ENCODE measurements at regions not wholly inside any gene's neighbourhood (a gene's known extent, or its start where the extent isn't known, plus 50 kb on each side); places are given as distances from the start of the nearest gene placed in this dataset.

- Histone ChIP-seq H3K4me3 (ENCODE audit: insufficient read depth, low read length, poor library complexity, severe bottlenecking) (no peak overlapping the region), H3K36me3 (ENCODE audit: low read length) (no peaks in the 10 kb centered on the region), H3K9me3 (ENCODE audit: insufficient read depth, low read length) (no peaks in the 10 kb centered on the region), H3K27me3 (ENCODE audit: low read length) (no peaks in the 10 kb centered on the region), H4K20me1 (ENCODE audit: low read depth, low read length) (no peaks in the 10 kb centered on the region), H3K79me2 (ENCODE audit: insufficient read depth, low read length) (no peaks in the 10 kb centered on the region), H3F3A (ENCODE audit: insufficient read depth) (no peaks in the 10 kb centered on the region), H2AFZ (ENCODE audit: low read depth, low read length, severe bottlenecking) (no peak overlapping the region), H3K27ac (ENCODE audit: low read depth, low read length) (no peak overlapping the region), H3K9me2 (replicated peaks; ENCODE audit: insufficient read depth, low read length) (no peaks in the 10 kb centered on the region), H3K4me2 (ENCODE audit: low read depth, low read length, poor library complexity, severe bottlenecking) (no peak overlapping the region), H3K9ac (ENCODE audit: low read length) (no peak overlapping the region)
- TF ChIP-seq EZH2phosphoT487 (conservative IDR thresholded peaks at IDR 0.05; ENCODE audit: low read length): no peak
- TF ChIP-seq, protein P1, sequence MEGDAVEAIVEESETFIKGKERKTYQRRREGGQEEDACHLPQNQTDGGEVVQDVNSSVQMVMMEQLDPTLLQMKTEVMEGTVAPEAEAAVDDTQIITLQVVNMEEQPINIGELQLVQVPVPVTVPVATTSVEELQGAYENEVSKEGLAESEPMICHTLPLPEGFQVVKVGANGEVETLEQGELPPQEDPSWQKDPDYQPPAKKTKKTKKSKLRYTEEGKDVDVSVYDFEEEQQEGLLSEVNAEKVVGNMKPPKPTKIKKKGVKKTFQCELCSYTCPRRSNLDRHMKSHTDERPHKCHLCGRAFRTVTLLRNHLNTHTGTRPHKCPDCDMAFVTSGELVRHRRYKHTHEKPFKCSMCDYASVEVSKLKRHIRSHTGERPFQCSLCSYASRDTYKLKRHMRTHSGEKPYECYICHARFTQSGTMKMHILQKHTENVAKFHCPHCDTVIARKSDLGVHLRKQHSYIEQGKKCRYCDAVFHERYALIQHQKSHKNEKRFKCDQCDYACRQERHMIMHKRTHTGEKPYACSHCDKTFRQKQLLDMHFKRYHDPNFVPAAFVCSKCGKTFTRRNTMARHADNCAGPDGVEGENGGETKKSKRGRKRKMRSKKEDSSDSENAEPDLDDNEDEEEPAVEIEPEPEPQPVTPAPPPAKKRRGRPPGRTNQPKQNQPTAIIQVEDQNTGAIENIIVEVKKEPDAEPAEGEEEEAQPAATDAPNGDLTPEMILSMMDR (IDR thresholded peaks at IDR 0.05; ENCODE audit: insufficient read depth, low read length, poor library complexity, severe bottlenecking): no peak
Measured at GRCh38 chr9:102309379-102309778, 570.9 kb upstream of the GRIN3A start.

DNA sequence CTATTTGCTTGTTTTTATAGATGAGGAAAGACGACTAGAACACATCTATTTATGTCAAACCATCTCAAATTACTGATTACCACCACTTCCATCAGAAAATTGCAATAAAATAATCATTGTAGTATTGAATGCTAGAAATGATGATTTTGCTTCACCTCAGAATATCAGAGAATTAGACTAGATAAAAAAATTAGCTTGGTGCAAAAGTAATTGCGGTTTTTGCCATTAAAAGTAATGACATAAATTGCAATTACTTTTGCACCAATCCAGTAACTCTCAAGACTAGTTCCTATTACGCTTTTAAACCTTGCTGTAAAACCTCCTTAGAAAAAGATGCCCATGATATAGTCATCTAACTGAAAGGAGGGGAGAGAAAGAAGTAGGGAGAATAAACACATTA, 556.7 kb upstream of the GRIN3A start:
- Histone ChIP-seq H3K4me3 (ENCODE audit: insufficient read depth, low read length, poor library complexity, severe bottlenecking) (no peak overlapping the region), H3K27me3 (ENCODE audit: low read length) (no peaks in the 10 kb centered on the region), H3K27ac (ENCODE audit: low read depth, low read length) (no peak overlapping the region), H3F3A (ENCODE audit: insufficient read depth) (no peaks in the 10 kb centered on the region), H4K20me1 (ENCODE audit: low read depth, low read length) (no peaks in the 10 kb centered on the region), H3K9me2 (replicated peaks; ENCODE audit: insufficient read depth, low read length) (no peaks in the 10 kb centered on the region), H3K79me2 (ENCODE audit: insufficient read depth, low read length) (no peaks in the 10 kb centered on the region), H3K4me2 (ENCODE audit: low read depth, low read length, poor library complexity, severe bottlenecking) (no peak overlapping the region), H3K36me3 (ENCODE audit: low read length) (no peaks in the 10 kb centered on the region), H2AFZ (ENCODE audit: low read depth, low read length, severe bottlenecking) (no peak overlapping the region), H3K9me3 (ENCODE audit: insufficient read depth, low read length) (no peaks in the 10 kb centered on the region), H3K9ac (ENCODE audit: low read length) (no peak overlapping the region)
- no peak for TF ChIP-seq EZH2phosphoT487 (conservative IDR thresholded peaks at IDR 0.05; ENCODE audit: low read length)
- TF ChIP-seq, protein P1 (IDR thresholded peaks at IDR 0.05; ENCODE audit: insufficient read depth, low read length, poor library complexity, severe bottlenecking): no peak

GRCh38 chr9:102273952-102274351, 535.5 kb upstream of the GRIN3A start:
- H4K20me1 ChIP-seq (ENCODE audit: low read depth, low read length): no peaks in the 10 kb centered on the region
- H3F3A ChIP-seq (ENCODE audit: insufficient read depth): no peaks in the 10 kb centered on the region
- H3K9me2 ChIP-seq (replicated peaks; ENCODE audit: insufficient read depth, low read length): no peaks in the 10 kb centered on the region
- no peaks in the 10 kb centered on the region for H3K27me3 ChIP-seq (ENCODE audit: low read length)
- H3K36me3 ChIP-seq (ENCODE audit: low read length): no peaks in the 10 kb centered on the region
- no peak overlapping the region for H3K27ac ChIP-seq (ENCODE audit: low read depth, low read length)
- no peak for TF ChIP-seq EZH2phosphoT487 (conservative IDR thresholded peaks at IDR 0.05; ENCODE audit: low read length)
- TF ChIP-seq, protein P1 (IDR thresholded peaks at IDR 0.05; ENCODE audit: insufficient read depth, low read length, poor library complexity, severe bottlenecking): no peak
- H3K4me2 ChIP-seq (ENCODE audit: low read depth, low read length, poor library complexity, severe bottlenecking): no peak overlapping the region
- no peak overlapping the region for H3K4me3 ChIP-seq (ENCODE audit: insufficient read depth, low read length, poor library complexity, severe bottlenecking)
- no peaks in the 10 kb centered on the region for H3K79me2 ChIP-seq (ENCODE audit: insufficient read depth, low read length)
- H3K9ac ChIP-seq (ENCODE audit: low read length): no peak overlapping the region
- no peak overlapping the region for H2AFZ ChIP-seq (ENCODE audit: low read depth, low read length, severe bottlenecking)
- no peaks in the 10 kb centered on the region for H3K9me3 ChIP-seq (ENCODE audit: insufficient read depth, low read length)
